ENCODE measurements at regions not wholly inside any gene's neighbourhood (a gene's known extent, or its start where the extent isn't known, plus 50 kb on each side); places are given as distances from the start of the nearest gene placed in this dataset.
"Not testable (repeated sequence)": the region's sequence is repeated elsewhere in the genome, so short reads cannot be mapped to it uniquely, and the experiment has no call there.

- no peak overlapping the region for H3K27ac ChIP-seq
- TF ChIP-seq CTCF (conservative IDR thresholded peaks at IDR 0.05): no peak
Observed at GRCh38 chr11:95611827-95612226, 177.8 kb downstream of the FAM76B start.

GRCh38 chr11:95610185-95610584 is 179.4 kb downstream of the FAM76B start:
- not testable (repeated sequence) for H3K27ac ChIP-seq

GRCh38 chr11:95608093-95608492 is 181.5 kb downstream of the FAM76B start:
- TF ChIP-seq CTCF (conservative IDR thresholded peaks at IDR 0.05): no peak
- H3K27ac ChIP-seq: no peak overlapping the region

GRCh38 chr11:95606824-95607223 is 182.8 kb downstream of the FAM76B start:
- no peak overlapping the region for H3K27ac ChIP-seq
- no peak for TF ChIP-seq CTCF (conservative IDR thresholded peaks at IDR 0.05)

- H3K27ac ChIP-seq: no peak overlapping the region
- TF ChIP-seq CTCF (conservative IDR thresholded peaks at IDR 0.05): no peak
Observed at GRCh38 chr11:95605271-95605940, 184.2 kb downstream of the FAM76B start.

GRCh38 chr11:95599959-95600586 is 189.5 kb downstream of the FAM76B start:
- TF ChIP-seq CTCF (conservative IDR thresholded peaks at IDR 0.05): no peak
- no peak overlapping the region for H3K27ac ChIP-seq

GRCh38 chr11:95595973-95596489 is 193.6 kb downstream of the FAM76B start:
- TF ChIP-seq CTCF (conservative IDR thresholded peaks at IDR 0.05): no peak
- H3K27ac ChIP-seq: no peak overlapping the region

GRCh38 chr11:95595541-95595940 is 194.0 kb downstream of the FAM76B start:
- no peak overlapping the region for H3K27ac ChIP-seq
- no peak for TF ChIP-seq CTCF (conservative IDR thresholded peaks at IDR 0.05)

All from VCaP (cell line).